ENCODE measurements at regions not wholly inside any gene's neighbourhood (a gene's known extent, or its start where the extent isn't known, plus 50 kb on each side); places are given as distances from the start of the nearest gene placed in this dataset.
"Not testable (repeated sequence)": the region's sequence is repeated elsewhere in the genome, so short reads cannot be mapped to it uniquely, and the experiment has no call there.

- intact Hi-C loops (cut with DNase I) = no loop called here
- H3K36me3 ChIP-seq = no peaks in the 10 kb centered on the region
- H3K4me3 ChIP-seq = no peak overlapping the region
- no peaks in the 10 kb centered on the region for H3K9me3 ChIP-seq
- no peak for DNase-seq
- no peak for TF ChIP-seq CTCF (IDR thresholded peaks at IDR 0.05)
- no peaks in the 10 kb centered on the region for H3K27me3 ChIP-seq (ENCODE audit: low read depth)
- no peak overlapping the region for H3K27ac ChIP-seq
- no peak for ATAC-seq
- no peaks in the 10 kb centered on the region for H3K4me1 ChIP-seq
Observed at GRCh38 chr3:164360738-164361406, 717.4 kb downstream of the SI start.

- H3K9me3 ChIP-seq = no peaks in the 10 kb centered on the region
- H3K36me3 ChIP-seq = no peaks in the 10 kb centered on the region
- H3K4me1 ChIP-seq = no peaks in the 10 kb centered on the region
- no peak for DNase-seq
- no peak for ATAC-seq
- H3K27me3 ChIP-seq (ENCODE audit: low read depth) = no peaks in the 10 kb centered on the region
- no peak overlapping the region for H3K27ac ChIP-seq
- intact Hi-C loops (cut with DNase I) = no loop called here
- no peak overlapping the region for H3K4me3 ChIP-seq
- no peak for TF ChIP-seq CTCF (IDR thresholded peaks at IDR 0.05)
Observed at GRCh38 chr3:164360078-164360578, 718.2 kb downstream of the SI start.

GRCh38 chr3:164352991-164353390 lies 725.3 kb downstream of the SI start:
- TF ChIP-seq CTCF (IDR thresholded peaks at IDR 0.05) = no peak
- Histone ChIP-seq H3K4me3 (no peak overlapping the region), H3K9me3 (no peaks in the 10 kb centered on the region), H3K27me3 (ENCODE audit: low read depth) (no peaks in the 10 kb centered on the region), H3K4me1 (no peaks in the 10 kb centered on the region), H3K36me3 (no peaks in the 10 kb centered on the region), H3K27ac (no peak overlapping the region)
- ATAC-seq (no peak), DNase-seq (no peak)
- intact Hi-C loops (cut with DNase I) = no loop called here

GRCh38 chr3:164351131-164351530 lies 727.2 kb downstream of the SI start:
- no peak overlapping the region for H3K4me3 ChIP-seq
- H3K4me1 ChIP-seq = no peaks in the 10 kb centered on the region
- intact Hi-C loops (cut with DNase I) = no loop called here
- no peak for DNase-seq
- H3K27me3 ChIP-seq (ENCODE audit: low read depth) = no peaks in the 10 kb centered on the region
- no peaks in the 10 kb centered on the region for H3K9me3 ChIP-seq
- no peak overlapping the region for H3K27ac ChIP-seq
- ATAC-seq = no peak
- H3K36me3 ChIP-seq = no peaks in the 10 kb centered on the region
- TF ChIP-seq CTCF (IDR thresholded peaks at IDR 0.05) = no peak

GRCh38 chr3:164342206-164342605 lies 736.1 kb downstream of the SI start:
- DNase-seq; H3K4me1 ChIP-seq; H3K4me3 ChIP-seq; H3K9me3 ChIP-seq; H3K27me3 ChIP-seq (ENCODE audit: low read depth); H3K36me3 ChIP-seq; intact Hi-C loops (cut with DNase I); H3K27ac ChIP-seq; ATAC-seq: not testable (repeated sequence)

- Histone ChIP-seq H3K4me1 (no peaks in the 10 kb centered on the region), H3K27ac (no peak overlapping the region), H3K9me3 (no peaks in the 10 kb centered on the region), H3K4me3 (no peak overlapping the region), H3K36me3 (no peaks in the 10 kb centered on the region), H3K27me3 (ENCODE audit: low read depth) (no peaks in the 10 kb centered on the region)
- TF ChIP-seq CTCF (IDR thresholded peaks at IDR 0.05) = no peak
- no peak for ATAC-seq
- DNase-seq = peak; percentile 35
- intact Hi-C loops (cut with DNase I) = no loop called here
Observed at GRCh38 chr3:164341086-164341485, 737.2 kb downstream of the SI start.

All from lower lobe of right lung (tissue), 2 donors.